ENCODE measurements at regions not wholly inside any gene's neighbourhood (a gene's known extent, or its start where the extent isn't known, plus 50 kb on each side); places are given as distances from the start of the nearest gene placed in this dataset.

GRCh38 chr17:15036238-15036637 is 228.9 kb downstream of the PMP22 start:
- no peak for TF ChIP-seq CTCF (IDR thresholded peaks at IDR 0.05)
- H3K9me3 Mint-ChIP-seq: peaks cover 0 to 13% (median 6%) of the 10 kb centered on the region in 7 donors
- Histone ChIP-seq H3K4me3 (replicated peaks in 1 of 3; ENCODE audit: low read depth in 2 of 3, low read length in 3 of 3) (no peak overlapping the region), H3K79me2 (ENCODE audit: insufficient read depth, low read length) (no peaks in the 10 kb centered on the region), H4K20me1 (ENCODE audit: insufficient read depth, low read length) (no peaks in the 10 kb centered on the region), H3K27me3 (ENCODE audit: control insufficient read depth in 2 of 2, insufficient read depth in 2 of 2, low read length in 2 of 2) (no peaks in the 10 kb centered on the region), H3K4me1 (ENCODE audit: control insufficient read depth in 1 of 2, insufficient read depth in 2 of 2, low read length in 2 of 2) (no peaks in the 10 kb centered on the region), H3K9me3 (replicated peaks in 1 of 2; ENCODE audit: control insufficient read depth in 1 of 2, insufficient read depth in 1 of 2, low read length in 2 of 2) (no peaks in the 10 kb centered on the region), H3K36me3 (replicated peaks in 1 of 2; ENCODE audit: control insufficient read depth in 1 of 2, insufficient read depth in 2 of 2, low read length in 2 of 2) (no peaks in the 10 kb centered on the region), H3K9ac (ENCODE audit: insufficient read depth, low read length, poor library complexity, severe bottlenecking) (no peak overlapping the region), H2AFZ (ENCODE audit: insufficient read depth, low read depth, low read length, poor library complexity, severe bottlenecking) (no peak overlapping the region), H3K4me2 (replicated peaks; ENCODE audit: extremely low read depth, low read length, poor library complexity, severe bottlenecking) (no peak overlapping the region), H3K27ac (ENCODE audit: low read depth in 1 of 2, low read length in 2 of 2) (no peak overlapping the region)
- WGBS (ENCODE audit: insufficient coverage): 91% methylated on average over 3 of the region's 8 CpGs
- peaks cover 5% of the 10 kb centered on the region for H3K4me1 Mint-ChIP-seq
- no peak overlapping the region for H3K4me3 Mint-ChIP-seq
- no peak overlapping the region for H3K27ac Mint-ChIP-seq
- H3K27me3 Mint-ChIP-seq (ENCODE audit: low read depth in 3 of 3): peaks cover 2 to 9% (median 5%) of the 10 kb centered on the region in 3 donors
- no peak for DNase-seq
- intact Hi-C loops (cut with micrococcal nuclease): no loop called here
- no peaks in the 10 kb centered on the region for H3K36me3 Mint-ChIP-seq

- no peak overlapping the region for H3K4me3 ChIP-seq (replicated peaks in 1 of 3; ENCODE audit: low read depth in 2 of 3, low read length in 3 of 3)
- no peak overlapping the region for H3K4me2 ChIP-seq (replicated peaks; ENCODE audit: extremely low read depth, low read length, poor library complexity, severe bottlenecking)
- Mint-ChIP-seq H3K27me3 (ENCODE audit: low read depth in 3 of 3) (peaks cover 2 to 11% (median 4%) of the 10 kb centered on the region in 3 donors), H3K27ac (no peak overlapping the region), H3K4me1 (no peaks in the 10 kb centered on the region), H3K36me3 (no peaks in the 10 kb centered on the region), H3K4me3 (no peak overlapping the region), H3K9me3 (peaks cover 0 to 13% (median 8%) of the 10 kb centered on the region in 7 donors)
- H3K27ac ChIP-seq (ENCODE audit: low read depth in 1 of 2, low read length in 2 of 2): no peak overlapping the region
- no peak overlapping the region for H3K9ac ChIP-seq (ENCODE audit: insufficient read depth, low read length, poor library complexity, severe bottlenecking)
- no peaks in the 10 kb centered on the region for H3K9me3 ChIP-seq (replicated peaks in 1 of 2; ENCODE audit: control insufficient read depth in 1 of 2, insufficient read depth in 1 of 2, low read length in 2 of 2)
- no peaks in the 10 kb centered on the region for H3K79me2 ChIP-seq (ENCODE audit: insufficient read depth, low read length)
- H4K20me1 ChIP-seq (ENCODE audit: insufficient read depth, low read length): no peaks in the 10 kb centered on the region
- no peak overlapping the region for H2AFZ ChIP-seq (ENCODE audit: insufficient read depth, low read depth, low read length, poor library complexity, severe bottlenecking)
- no peaks in the 10 kb centered on the region for H3K36me3 ChIP-seq (replicated peaks in 1 of 2; ENCODE audit: control insufficient read depth in 1 of 2, insufficient read depth in 2 of 2, low read length in 2 of 2)
- H3K4me1 ChIP-seq (ENCODE audit: control insufficient read depth in 1 of 2, insufficient read depth in 2 of 2, low read length in 2 of 2): no peaks in the 10 kb centered on the region
- 75% methylated on average over 1 of the region's 3 CpGs for WGBS (ENCODE audit: insufficient coverage)
- TF ChIP-seq CTCF (IDR thresholded peaks at IDR 0.05): no peak
- no peak for DNase-seq
- intact Hi-C loops (cut with micrococcal nuclease): no loop called here
- no peaks in the 10 kb centered on the region for H3K27me3 ChIP-seq (ENCODE audit: control insufficient read depth in 2 of 2, insufficient read depth in 2 of 2, low read length in 2 of 2)
Observed at GRCh38 chr17:15031975-15032374, 233.2 kb downstream of the PMP22 start.
